AG04450 (cell line): ENCODE measurements at regions not wholly inside any gene's neighbourhood (a gene's known extent, or its start where the extent isn't known, plus 50 kb on each side); places are given as distances from the start of the nearest gene placed in this dataset.

Experiments used
- CTCF ChIA-PET: fragments of 300-600, 350-600 bp; formaldehyde crosslinking; extraction: SDS; loops from one replicate; lab custom pipeline; 2022; ENCODE audit warnings: antibody characterized with exemption, inconsistent platforms; lab: Charles Lee
- POLR2A ChIA-PET: fragments of 350-600 bp; formaldehyde crosslinking; extraction: SDS; loops from one replicate; lab custom pipeline; 2021; ENCODE audit warnings: antibody characterized with exemption, inconsistent platforms; lab: Yijun Ruan, JAX
- DNase-seq: peaks from one replicate; pipeline ENCODE4 v3.0.0-alpha.2; 2011; ENCODE audit warnings: low read depth, low spot score
- H3K27ac ChIP-seq: one replicate; pipeline ENCODE4 v1.5.1; 2012; ENCODE audit warnings: low read depth, low read length, control low read depth
- H3K27me3 ChIP-seq: one replicate; pipeline ENCODE4 v1.6.0; 2012; ENCODE audit warnings: low read length; ENCODE audit not compliant: control insufficient read depth, insufficient read depth
- H3K4me3 ChIP-seq: 2 replicates; pipeline ENCODE4 v1.5.1; 2011; ENCODE audit warnings: mild to moderate bottlenecking, low read depth, low read length, control low read depth
- H3K9me3 ChIP-seq: 2 replicates; pipeline ENCODE4 v1.5.1; 2012; ENCODE audit warnings: low read length; ENCODE audit not compliant: control insufficient read depth, insufficient read depth
- CTCF ChIP-seq: IDR thresholded peaks from 2 replicates; pipeline ENCODE4 v1.5.1; 2011; ENCODE audit warnings: low read depth, low read length, control low read depth, inconsistent platforms

- Histone ChIP-seq H3K27ac (no peak overlapping the region), H3K9me3 (no peaks in the 10 kb centered on the region), H3K4me3 (no peak overlapping the region), H3K27me3 (no peaks in the 10 kb centered on the region)
- CTCF ChIA-PET = no interaction called here
- POLR2A ChIA-PET = no interaction called here
- DNase-seq = no peak
- TF ChIP-seq CTCF = no peak
These were observed 202.6 kb downstream of the SIM1 start for GRCh38 chr6:100262086-100262485.

- DNase-seq = no peak
- Histone ChIP-seq H3K27me3 (no peaks in the 10 kb centered on the region), H3K4me3 (no peak overlapping the region), H3K27ac (no peak overlapping the region), H3K9me3 (no peaks in the 10 kb centered on the region)
- no peak for TF ChIP-seq CTCF
- ChIA-PET CTCF (no interaction called here), POLR2A (no interaction called here)
These were observed 203.2 kb downstream of the SIM1 start for GRCh38 chr6:100261486-100261885.

GRCh38 chr6:100260584-100260983, 204.1 kb downstream of the SIM1 start:
- POLR2A ChIA-PET = no interaction called here

GRCh38 chr6:100259865-100260264, 204.9 kb downstream of the SIM1 start:
- no peak for TF ChIP-seq CTCF
- H3K27me3 ChIP-seq = no peaks in the 10 kb centered on the region
- CTCF ChIA-PET = interaction anchor here (0.9 kb wide), 1 partner anchor 45 kb away, joined by 3 read pairs; no protein-coding TSS in a partner anchor
- no peaks in the 10 kb centered on the region for H3K9me3 ChIP-seq
- no peak for DNase-seq
- POLR2A ChIA-PET = no interaction called here
- H3K27ac ChIP-seq = no peak overlapping the region
- no peak overlapping the region for H3K4me3 ChIP-seq

More at GRCh38 chr6:100260584-100260983, 204.1 kb downstream of the SIM1 start:
- DNase-seq = no peak
- H3K27me3 ChIP-seq = no peaks in the 10 kb centered on the region
- no peak overlapping the region for H3K4me3 ChIP-seq
- no peak for TF ChIP-seq CTCF
- H3K9me3 ChIP-seq = no peaks in the 10 kb centered on the region
- H3K27ac ChIP-seq = no peak overlapping the region
- CTCF ChIA-PET = no interaction called here

- TF ChIP-seq CTCF = no peak
- Histone ChIP-seq H3K27ac (no peak overlapping the region), H3K4me3 (no peak overlapping the region), H3K9me3 (no peaks in the 10 kb centered on the region), H3K27me3 (no peaks in the 10 kb centered on the region)
- DNase-seq = no peak
- CTCF ChIA-PET = interaction anchor here (0.9 to 2.2 kb wide), 6 partner anchors 9 to 221 kb away, joined by 3 to 11 read pairs (median 4); no protein-coding TSS in a partner anchor
- POLR2A ChIA-PET = no interaction called here
These were observed 206.0 kb downstream of the SIM1 start for GRCh38 chr6:100258752-100259151.
